ENCODE measurements at regions not wholly inside any gene's neighbourhood (a gene's known extent, or its start where the extent isn't known, plus 50 kb on each side); places are given as distances from the start of the nearest gene placed in this dataset.
"Not testable (repeated sequence)": the region's sequence is repeated elsewhere in the genome, so short reads cannot be mapped to it uniquely, and the experiment has no call there.

DNA sequence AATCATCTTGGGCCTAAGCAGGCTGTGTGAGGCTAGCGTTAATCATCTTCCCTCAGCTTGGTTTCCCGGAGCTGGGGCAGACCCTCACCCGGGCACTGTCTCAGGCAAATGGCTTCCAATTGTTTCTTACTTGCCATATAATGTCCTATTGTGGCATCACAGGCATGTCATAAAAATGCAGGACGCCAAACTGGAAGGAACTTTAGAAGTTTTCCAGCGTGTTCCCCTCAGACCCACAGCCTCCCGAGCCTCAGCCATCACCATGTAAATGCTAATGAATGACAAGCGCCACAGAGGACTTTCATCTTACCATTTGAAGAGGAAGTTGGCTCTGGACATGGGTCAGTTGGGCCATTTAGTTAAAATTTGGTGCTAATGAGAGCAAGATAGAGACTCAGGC, 143.0 kb upstream of the IRX1 start:
- no peak overlapping the region for H3K4me3 ChIP-seq (ENCODE audit: low read depth, poor library complexity, severe bottlenecking)
- 89 to 93% methylated on average over 7 of the region's 7 CpGs for WGBS, 2 donors
- TF ChIP-seq, protein P1, sequence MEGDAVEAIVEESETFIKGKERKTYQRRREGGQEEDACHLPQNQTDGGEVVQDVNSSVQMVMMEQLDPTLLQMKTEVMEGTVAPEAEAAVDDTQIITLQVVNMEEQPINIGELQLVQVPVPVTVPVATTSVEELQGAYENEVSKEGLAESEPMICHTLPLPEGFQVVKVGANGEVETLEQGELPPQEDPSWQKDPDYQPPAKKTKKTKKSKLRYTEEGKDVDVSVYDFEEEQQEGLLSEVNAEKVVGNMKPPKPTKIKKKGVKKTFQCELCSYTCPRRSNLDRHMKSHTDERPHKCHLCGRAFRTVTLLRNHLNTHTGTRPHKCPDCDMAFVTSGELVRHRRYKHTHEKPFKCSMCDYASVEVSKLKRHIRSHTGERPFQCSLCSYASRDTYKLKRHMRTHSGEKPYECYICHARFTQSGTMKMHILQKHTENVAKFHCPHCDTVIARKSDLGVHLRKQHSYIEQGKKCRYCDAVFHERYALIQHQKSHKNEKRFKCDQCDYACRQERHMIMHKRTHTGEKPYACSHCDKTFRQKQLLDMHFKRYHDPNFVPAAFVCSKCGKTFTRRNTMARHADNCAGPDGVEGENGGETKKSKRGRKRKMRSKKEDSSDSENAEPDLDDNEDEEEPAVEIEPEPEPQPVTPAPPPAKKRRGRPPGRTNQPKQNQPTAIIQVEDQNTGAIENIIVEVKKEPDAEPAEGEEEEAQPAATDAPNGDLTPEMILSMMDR (IDR thresholded peaks at IDR 0.05) = no peak
- no peak for DNase-seq (ENCODE audit: low spot score in 2 of 2)
- intact Hi-C loops (cut with DNase I; ENCODE audit: low total_unique reads) = no loop called here

DNA sequence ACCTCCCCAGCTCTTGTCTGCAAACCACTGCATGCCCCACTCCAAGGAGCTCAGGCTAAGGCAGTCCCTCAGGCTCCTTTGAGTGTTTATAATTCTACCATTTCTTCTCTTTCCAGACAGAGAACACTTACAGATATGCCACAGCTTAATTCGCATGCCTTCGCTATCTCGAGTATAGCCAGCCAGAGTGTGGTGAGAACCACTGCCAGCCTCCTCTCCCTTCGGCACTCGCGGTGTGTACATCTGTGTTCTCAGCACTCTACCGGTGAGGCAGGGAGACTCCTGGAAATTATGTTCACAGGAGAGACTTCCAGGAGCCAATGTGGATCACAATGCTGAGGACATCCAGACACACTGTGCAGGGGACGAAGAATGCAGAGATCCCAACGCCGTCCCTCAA, 143.7 kb upstream of the IRX1 start:
- H3K4me3 ChIP-seq (ENCODE audit: low read depth, poor library complexity, severe bottlenecking) = no peak overlapping the region
- intact Hi-C loops (cut with DNase I; ENCODE audit: low total_unique reads) = no loop called here
- 91 to 96% methylated on average over 10 of the region's 10 CpGs for WGBS, 2 donors
- TF ChIP-seq POLR2A (IDR thresholded peaks at IDR 0.05) = no peak
- TF ChIP-seq, protein P1 (IDR thresholded peaks at IDR 0.05) = no peak
- DNase-seq (ENCODE audit: low spot score in 2 of 2) = no peak

GRCh38 chr5:3449481-3449880, 146.2 kb upstream of the IRX1 start:
- intact Hi-C loops (cut with DNase I; ENCODE audit: low total_unique reads) = no loop called here
- H3K4me3 ChIP-seq (ENCODE audit: low read depth, poor library complexity, severe bottlenecking) = no peak overlapping the region
- no peak for DNase-seq (ENCODE audit: low spot score in 2 of 2)
- TF ChIP-seq, protein P1 (IDR thresholded peaks at IDR 0.05) = no peak
- no peak for TF ChIP-seq POLR2A (IDR thresholded peaks at IDR 0.05)
- WGBS, 2 donors = 80 to 82% methylated on average over 4 of the region's 4 CpGs

DNA sequence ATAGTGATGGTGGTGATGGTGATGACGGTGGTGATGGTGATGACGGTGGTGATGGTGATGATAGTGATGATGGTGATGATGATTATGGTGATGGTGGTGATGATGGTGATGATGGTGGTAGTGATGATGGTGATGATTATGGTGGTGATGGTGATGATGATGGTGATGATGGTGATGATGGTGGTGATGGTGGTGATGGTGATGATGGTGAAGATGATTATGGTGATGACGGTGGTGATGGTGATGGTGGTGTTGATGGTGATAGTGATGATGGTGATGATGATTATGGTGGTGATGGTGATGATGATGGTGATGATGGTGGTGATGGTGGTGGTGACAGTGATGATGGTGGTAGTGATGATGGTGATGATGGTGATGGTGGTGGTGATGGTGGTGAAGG, 149.2 kb upstream of the IRX1 start:
- DNase-seq (ENCODE audit: low spot score in 2 of 2) = no peak
- intact Hi-C loops (cut with DNase I; ENCODE audit: low total_unique reads) = no loop called here
- TF ChIP-seq, protein P1 (IDR thresholded peaks at IDR 0.05) = peak in 1 of 3 donors; percentile 35
- TF ChIP-seq POLR2A (IDR thresholded peaks at IDR 0.05) = no peak
- WGBS, 2 donors = 58 to 65% methylated on average over 3 of the region's 3 CpGs
- H3K4me3 ChIP-seq (ENCODE audit: low read depth, poor library complexity, severe bottlenecking) = no peak overlapping the region

DNA sequence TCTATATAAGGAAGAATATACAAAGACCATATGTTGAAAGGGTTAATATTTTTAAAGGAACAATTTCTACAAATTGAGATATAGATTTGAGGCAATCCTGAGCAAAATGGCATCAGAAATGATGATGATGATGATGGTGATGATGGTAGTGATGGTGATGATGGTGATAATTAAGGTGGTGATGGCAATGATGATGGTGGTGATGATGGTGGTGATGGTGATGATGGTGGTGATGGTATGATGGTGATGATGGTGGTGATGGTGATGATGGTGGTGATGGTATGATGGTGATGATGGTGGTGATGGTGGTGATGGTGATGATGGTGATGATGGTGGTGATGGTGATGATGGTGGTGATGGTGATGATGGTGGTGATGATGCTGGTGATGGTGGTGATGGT, 150.1 kb upstream of the IRX1 start:
- DNase-seq (ENCODE audit: low spot score in 2 of 2); H3K4me3 ChIP-seq (ENCODE audit: low read depth, poor library complexity, severe bottlenecking); intact Hi-C loops (cut with DNase I; ENCODE audit: low total_unique reads): not testable (repeated sequence)

GRCh38 chr5:3432135-3432534, 163.5 kb upstream of the IRX1 start:
- H3K4me3 ChIP-seq (ENCODE audit: low read depth, poor library complexity, severe bottlenecking) = no peak overlapping the region
- DNase-seq (ENCODE audit: low spot score in 2 of 2) = no peak
- intact Hi-C loops (cut with DNase I; ENCODE audit: low total_unique reads) = no loop called here
- WGBS, 2 donors = 83 to 85% methylated on average over 4 of the region's 4 CpGs
- TF ChIP-seq, protein P1 (IDR thresholded peaks at IDR 0.05) = no peak
- TF ChIP-seq POLR2A (IDR thresholded peaks at IDR 0.05) = no peak

Measured in lower leg skin (tissue), 4 donors.